NCI-H345 treated with DMSO at 0.1 percent for 48 hours (cell line): ENCODE measurements at regions not wholly inside any gene's neighbourhood (a gene's known extent, or its start where the extent isn't known, plus 50 kb on each side); places are given as distances from the start of the nearest gene placed in this dataset.

Experiments used
- DNase-seq: peaks from one replicate; lab custom pipeline; 2025; ENCODE audit not compliant: unreplicated experiment; lab: John Stamatoyannopoulos, UW

DNA sequence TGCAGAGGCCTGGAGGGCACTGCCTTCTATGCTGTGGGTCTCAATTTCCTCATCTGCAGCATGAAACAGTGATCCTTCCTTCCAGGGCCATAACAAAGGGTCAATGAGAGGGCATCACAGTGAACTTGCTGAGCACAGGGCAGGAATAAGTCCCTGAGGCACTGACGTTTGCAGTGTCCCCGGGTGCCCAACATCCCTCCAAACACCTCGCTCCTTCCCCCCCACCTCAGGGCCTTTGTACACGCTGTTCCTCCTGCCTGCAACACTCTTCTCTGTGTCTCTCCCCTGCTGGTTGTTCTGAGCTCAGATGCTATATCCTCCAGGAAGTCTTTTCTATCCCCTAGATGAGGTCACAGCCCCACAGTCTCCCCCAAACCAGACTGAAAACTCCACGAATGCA is 59.7 kb upstream of the TCF20 start:
- DNase-seq = no peak

DNA sequence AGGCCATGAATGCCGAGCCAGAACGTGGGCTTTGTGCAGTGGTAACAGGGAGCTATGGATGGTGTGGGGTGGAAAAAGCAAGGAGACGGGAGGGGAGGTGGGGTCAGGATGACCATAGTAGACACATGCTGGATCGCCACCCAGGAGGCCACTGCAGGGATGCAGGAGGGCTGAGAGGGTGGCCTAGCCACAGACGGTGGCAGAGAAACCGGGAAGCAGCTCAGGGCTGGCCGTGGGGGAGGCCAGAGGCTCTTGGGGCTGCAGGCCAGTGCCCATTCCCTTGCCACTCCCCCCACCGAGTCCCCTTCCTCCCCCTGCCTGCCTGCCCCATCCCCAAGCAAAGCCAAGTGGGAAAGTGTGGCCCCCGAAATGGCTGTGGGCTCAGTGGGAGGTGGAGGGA is 59.1 kb upstream of the TCF20 start:
- DNase-seq = no peak

DNA sequence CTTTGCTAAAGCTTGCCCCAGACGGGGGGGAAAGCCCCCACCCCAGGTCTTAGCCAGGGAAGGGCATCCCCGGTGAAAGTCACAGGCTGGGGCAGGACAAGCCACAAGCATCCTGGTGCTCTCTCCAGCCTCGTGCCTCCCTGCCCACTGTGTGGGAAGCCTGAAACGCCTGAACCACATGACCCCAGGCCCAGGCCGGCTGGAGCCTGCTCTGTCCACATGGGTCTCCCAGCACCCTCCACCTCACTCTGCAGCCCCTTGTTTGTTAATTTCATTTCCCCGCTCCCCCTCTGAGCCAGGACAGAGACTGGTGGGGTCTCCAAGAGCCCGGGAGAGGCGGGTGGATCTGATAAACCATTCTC is 58.3 kb upstream of the TCF20 start:
- no peak for DNase-seq

DNA sequence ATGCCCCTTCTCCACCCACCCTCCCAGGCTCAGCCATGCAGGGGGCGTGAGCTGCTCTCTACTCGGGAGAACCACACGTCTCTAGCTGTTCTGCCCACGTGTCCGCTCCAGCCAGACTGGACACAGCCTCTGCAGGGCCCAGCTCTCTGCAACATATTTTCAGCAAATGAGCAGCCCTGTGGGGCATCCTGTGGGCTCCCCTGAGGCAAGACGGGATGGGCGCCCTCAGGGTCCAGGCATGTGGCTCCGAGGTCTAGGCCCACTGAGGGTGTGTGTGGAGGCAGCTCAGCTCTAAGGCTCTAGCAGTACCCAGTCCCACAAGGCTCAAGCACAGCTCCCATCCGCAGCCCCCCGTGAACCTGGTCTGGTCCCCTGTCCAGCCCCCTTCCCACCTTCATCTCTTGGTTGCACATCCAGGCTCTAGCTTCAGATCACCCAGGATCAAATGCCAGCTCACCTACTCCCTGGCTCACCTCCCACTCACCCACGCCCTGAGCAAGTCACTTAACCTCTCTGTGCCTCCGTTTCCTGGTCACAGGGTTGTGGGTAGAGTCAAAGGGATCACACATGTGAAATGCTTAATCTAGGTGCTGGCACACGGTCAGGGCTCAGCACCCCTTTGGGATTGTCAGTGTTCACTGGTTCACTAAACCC is 57.8 kb upstream of the TCF20 start:
- no peak for DNase-seq

DNA sequence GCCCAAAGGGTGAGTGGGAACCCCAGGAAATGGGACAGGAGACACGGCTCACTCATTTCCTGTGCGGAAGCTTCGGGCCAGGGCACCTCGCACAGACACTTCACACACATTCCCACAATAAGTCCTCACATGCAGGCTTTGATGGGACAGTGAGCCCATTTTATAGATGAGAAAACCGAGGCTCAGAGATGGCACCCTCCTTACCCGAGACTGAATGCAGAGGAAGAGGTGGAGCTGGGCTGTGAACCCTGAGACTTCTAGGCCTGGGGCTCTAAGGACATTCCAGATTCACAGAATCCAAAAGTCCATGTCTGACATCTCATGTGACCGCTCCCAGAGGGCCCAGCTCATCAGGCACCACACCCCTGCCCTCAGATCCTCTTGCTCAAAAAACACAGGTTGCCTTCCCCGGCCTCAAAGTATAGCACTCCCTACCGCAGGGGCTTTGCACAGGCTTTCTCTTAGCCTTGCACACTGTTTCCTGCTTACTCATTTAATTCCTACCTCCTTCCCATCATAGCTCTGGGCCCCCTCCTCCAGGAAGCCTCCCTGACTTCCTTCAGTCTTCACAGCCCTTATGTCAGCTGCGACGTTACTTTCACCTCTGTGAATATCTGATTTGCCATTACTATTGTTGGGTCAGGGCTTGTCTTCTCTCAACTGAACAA is 57.1 kb upstream of the TCF20 start:
- DNase-seq = no peak

DNA sequence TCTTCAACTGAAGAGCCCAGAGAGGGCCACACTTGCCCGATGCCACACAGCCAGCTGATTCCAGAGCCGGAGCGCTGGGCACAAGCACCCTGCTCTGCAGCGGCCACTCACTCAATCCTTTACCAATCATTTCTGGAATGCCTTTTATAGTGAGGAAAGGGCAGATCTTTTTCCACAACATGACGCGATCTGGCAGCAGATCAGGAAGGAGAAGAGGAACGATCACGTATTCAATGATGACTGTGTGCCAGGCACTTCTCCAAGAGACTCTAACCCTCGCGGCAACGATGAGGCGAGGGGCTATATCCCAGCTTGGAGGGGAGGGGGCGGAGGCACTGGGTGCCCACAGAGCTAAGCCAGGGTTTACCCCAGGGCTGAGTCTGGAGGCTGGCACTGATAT is 56.3 kb upstream of the TCF20 start:
- DNase-seq = no peak

DNA sequence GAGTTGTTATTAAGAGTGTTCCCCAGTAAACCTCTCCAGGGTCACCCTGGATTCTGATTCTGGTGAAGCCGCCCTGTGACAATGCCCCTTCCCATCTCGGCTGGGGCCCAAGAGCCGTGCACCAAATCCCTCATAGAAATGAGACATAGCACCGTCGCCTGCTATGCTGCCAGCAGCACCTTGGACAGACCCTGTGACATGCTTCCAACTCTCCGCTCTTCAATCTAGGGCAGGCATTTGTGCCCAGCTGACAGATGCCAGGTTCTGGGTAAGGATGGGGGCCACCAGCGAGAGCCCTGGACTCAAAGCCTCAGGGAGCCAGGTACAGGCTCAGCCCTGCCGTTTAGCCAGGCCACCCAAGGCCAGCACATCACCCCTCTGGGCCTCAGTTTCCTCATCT is 55.8 kb upstream of the TCF20 start:
- no peak for DNase-seq

DNA sequence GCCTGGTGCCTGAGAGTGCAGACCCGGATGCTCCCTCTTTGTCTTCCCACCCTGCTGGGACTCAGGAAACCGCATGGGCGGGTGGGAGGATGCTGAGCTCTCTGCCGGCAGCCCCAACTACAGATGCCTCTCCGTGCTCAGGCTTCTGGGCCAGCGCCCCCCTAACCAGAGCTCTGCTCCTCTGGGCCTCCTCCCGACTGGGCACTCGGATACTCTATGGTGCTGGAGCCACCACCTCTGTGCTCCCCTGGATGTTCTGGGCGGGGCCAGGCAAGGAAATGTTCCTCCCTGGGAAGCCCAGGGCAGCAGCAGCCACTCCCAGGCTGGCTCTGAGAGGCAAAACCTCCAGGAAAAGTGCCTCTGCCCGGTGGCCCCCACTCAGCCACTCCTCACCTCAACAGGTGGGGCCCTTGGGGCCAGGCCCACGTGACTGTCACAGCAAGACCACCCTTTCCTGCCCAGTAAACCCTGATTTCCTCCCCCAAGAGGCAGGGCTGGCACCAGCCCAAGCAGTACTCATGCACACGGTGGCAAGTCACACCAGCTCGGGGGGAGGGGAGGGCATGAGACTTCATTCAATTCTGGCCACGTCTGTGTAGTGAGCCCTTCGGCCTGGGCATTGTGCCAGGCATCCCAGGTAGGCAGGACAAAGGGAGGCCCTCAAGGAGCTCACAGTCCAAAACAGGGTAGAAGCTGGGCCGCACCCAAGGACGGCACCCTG is 54.7 kb upstream of the TCF20 start:
- DNase-seq = peak; percentile 89

DNA sequence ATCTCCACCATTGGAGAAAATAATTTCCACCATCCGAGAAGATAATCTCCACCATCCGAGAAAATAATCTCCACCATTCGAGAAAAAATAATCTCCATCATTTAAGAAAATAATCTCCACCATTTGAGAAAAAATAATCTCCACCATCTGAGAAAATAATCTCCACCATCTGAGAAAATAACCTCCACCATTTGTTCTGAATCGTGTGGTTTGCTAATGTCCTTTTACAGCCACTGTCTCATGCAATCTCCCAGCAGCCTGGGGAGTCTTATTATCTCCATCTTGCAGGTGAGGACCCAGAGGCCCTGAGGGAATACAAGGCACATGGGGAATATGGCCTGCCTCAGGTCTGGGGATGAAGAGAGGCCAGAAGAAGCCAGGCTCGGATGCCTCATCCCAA is 54.1 kb upstream of the TCF20 start:
- DNase-seq = no peak

DNA sequence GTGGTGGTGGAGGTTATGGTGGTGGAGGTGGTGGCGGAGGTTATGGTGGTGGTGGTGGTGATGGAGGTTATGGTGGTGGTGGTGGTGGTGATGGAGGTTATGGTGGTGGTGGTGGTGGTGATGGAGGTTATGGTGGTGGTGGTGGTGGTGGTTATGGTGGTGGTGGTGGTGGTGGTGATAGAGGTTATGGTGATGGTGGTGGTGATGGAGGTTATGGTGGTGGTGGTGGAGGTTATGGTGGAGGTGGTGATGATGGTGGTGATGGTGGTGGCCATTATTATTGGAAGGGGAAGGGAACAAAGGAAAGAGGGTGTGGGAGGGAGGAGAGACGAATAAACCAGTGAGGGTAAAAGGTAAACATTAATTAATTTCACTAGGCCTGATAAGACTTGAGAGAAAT is 53.5 kb upstream of the TCF20 start:
- no peak for DNase-seq

DNA sequence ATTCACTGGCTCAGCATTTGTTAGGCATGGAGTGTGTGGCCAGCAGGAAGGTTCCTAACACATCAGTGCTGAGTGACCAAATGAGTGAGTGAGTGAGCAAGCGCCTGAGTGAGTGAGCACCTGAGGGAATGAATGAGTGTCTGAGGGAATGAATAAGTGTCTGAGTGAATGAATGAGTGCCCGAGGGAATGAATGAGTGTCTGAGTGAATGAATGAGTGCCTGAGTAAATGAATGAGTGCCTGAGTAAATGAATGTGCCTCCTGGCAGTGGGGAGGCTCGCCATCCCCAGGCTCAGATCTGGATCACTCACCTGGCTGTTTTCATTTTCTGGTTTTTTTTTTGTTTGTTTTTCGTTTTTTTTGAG is 52.1 kb upstream of the TCF20 start:
- no peak for DNase-seq

DNA sequence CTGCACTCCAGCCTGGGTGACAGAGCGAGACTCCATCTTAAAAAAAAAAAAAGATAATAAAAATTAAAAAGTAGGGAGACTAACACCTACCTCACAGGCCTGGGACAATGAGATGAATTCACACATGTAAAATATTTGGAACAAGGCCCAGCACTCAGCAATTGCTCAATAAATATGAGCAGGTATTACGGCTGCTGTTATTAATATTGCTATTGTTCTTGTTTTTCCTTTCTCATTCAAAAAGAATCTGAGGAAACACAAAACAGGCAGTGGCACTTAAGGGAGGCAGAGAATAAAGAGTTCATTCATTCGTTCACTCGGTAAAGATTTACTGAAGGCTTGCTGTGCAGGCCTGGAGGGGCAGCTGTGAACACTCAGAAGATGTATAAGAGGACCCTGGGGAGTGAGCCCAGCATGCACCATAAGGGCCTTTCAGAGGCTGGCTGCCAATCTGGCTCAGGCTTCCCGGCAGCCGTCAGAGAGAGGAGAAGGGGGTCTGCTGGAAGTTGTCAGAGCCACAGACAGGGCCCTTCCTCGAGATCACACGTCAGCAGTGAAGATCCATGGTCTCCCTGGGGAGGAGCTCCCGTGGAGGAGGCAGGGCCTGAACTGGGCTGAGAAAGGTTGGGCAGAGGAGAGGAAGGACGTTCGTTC is 51.6 kb upstream of the TCF20 start:
- DNase-seq = peak; percentile 90

DNA sequence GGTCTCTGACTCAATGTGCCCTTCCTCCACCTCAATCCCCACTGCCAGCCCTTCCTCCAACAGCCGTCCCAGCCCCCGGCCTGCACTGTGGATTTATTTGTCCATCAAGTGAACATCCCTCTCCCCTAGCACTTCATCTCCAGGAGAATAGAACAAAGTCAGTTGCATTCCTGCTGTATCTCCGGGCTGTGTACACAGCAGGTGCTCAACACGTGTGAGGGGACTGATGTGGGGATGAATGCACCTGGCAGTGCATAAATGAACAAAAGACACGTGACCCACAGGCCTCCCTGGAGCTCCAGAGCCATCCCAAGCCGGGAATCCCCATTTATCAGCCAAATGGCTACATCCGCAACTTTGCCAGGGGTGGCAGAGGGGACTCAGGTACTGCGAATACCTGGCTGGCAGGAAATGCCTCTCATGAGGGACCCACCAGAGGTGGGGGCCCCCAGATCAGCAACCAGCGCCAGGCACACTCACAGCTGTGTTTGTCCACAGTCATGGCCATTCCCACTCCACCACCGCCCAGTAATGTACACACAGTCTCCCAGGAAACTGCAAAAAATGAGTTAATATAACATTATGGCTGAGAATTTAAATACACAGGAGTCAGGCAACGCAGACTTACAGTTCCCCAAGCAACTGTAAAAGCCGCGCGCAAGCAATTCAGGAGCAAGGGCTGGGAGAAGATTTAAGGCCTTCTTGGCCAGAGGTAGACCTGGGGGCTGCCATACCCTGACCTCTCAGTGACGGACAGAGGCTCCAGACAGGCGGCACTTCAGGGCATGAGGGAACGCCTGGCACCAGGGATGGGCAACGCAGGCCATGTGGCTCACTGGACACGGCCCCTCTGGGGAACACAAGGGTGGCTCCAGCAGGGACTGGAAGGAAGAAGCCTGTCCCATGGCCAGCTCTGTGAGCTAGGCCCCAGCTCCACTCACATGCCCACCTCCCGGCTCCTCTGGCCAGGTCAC is 50.3 kb upstream of the TCF20 start:
- no peak for DNase-seq
